Neural progenitor cell (in vitro differentiated cells): ENCODE measurements at regions not wholly inside any gene's neighbourhood (a gene's known extent, or its start where the extent isn't known, plus 50 kb on each side); places are given as distances from the start of the nearest gene placed in this dataset.

Experiments used
- DNase-seq: peaks from one replicate; pipeline ENCODE4 v3.0.0-alpha.2; 2016; ENCODE audit warnings: low spot score
- H2AFZ ChIP-seq: fragments of 200-600 bp; sonication (generic); replicated peaks from 2 replicates; pipeline ENCODE4 v1.6.1; 2016; ENCODE audit warnings: antibody characterized with exemption
- H3F3A ChIP-seq: fragments of 200-600 bp; sonication (generic); 2 replicates; pipeline ENCODE4 v1.6.1; 2016; ENCODE audit warnings: antibody characterized with exemption, low read depth
- H3K27ac ChIP-seq: fragments of 200-600 bp; sonication (generic); 2 replicates; pipeline ENCODE4 v1.5.1; 2016; ENCODE audit warnings: mild to moderate bottlenecking
- H3K27me3 ChIP-seq: fragments of 200-600 bp; sonication (generic); 2 replicates; pipeline ENCODE4 v1.6.1; 2016; ENCODE audit warnings: mild to moderate bottlenecking, moderate library complexity
- H3K36me3 ChIP-seq: fragments of 200-600 bp; sonication (generic); 2 replicates; pipeline ENCODE4 v1.5.1; 2016
- H3K4me1 ChIP-seq: fragments of 200-600 bp; sonication (generic); 2 replicates; pipeline ENCODE4 v1.6.1; 2016; ENCODE audit warnings: mixed run types
- H3K4me2 ChIP-seq: fragments of 200-600 bp; sonication (generic); 2 replicates; pipeline ENCODE4 v1.6.1; 2016
- H3K4me3 ChIP-seq: fragments of 200-600 bp; sonication (generic); 2 replicates; pipeline ENCODE4 v1.5.1; 2016
- H3K79me2 ChIP-seq: fragments of 200-600 bp; sonication (generic); 2 replicates; pipeline ENCODE4 v1.6.1; 2016; ENCODE audit warnings: low read depth
- H3K9ac ChIP-seq: fragments of 200-600 bp; sonication (generic); 2 replicates; pipeline ENCODE4 v1.6.1; 2016
- H3K9me3 ChIP-seq: fragments of 200-600 bp; sonication (generic); 2 replicates; pipeline ENCODE4 v1.5.1; 2016; ENCODE audit warnings: low read depth
- H4K20me1 ChIP-seq: fragments of 200-600 bp; sonication (generic); 2 replicates; pipeline ENCODE4 v1.6.1; 2016; ENCODE audit warnings: low read depth
- H3K27ac Mint-ChIP-seq: 3 replicates; pipeline ENCODE4 v1.8.0; 2021; ENCODE audit warnings: mixed read lengths
- H3K27me3 Mint-ChIP-seq: 2 replicates; pipeline ENCODE4 v1.8.0; 2022; ENCODE audit warnings: low read depth, mild to moderate bottlenecking, inconsistent platforms, moderate library complexity, mixed read lengths; ENCODE audit not compliant: insufficient read depth
- H3K36me3 Mint-ChIP-seq: 3 replicates; pipeline ENCODE4 v1.8.0; 2021; ENCODE audit warnings: mixed read lengths
- H3K4me1 Mint-ChIP-seq: 3 replicates; pipeline ENCODE4 v1.8.0; 2021; ENCODE audit warnings: mixed read lengths
- H3K4me3 Mint-ChIP-seq: 3 replicates; pipeline ENCODE4 v1.8.0; 2021; ENCODE audit warnings: mild to moderate bottlenecking, moderate library complexity, mixed read lengths
- H3K9me3 Mint-ChIP-seq: 3 replicates; pipeline ENCODE4 v1.8.0; 2020; ENCODE audit warnings: mixed read lengths
- EZH2 ChIP-seq: fragments of 200-600 bp; sonication (generic); IDR thresholded peaks from 2 replicates; pipeline ENCODE4 v1.6.1; 2017; ENCODE audit warnings: antibody characterized with exemption, mild to moderate bottlenecking, moderate library complexity
- EZH2phosphoT487 ChIP-seq: fragments of 200-600 bp; sonication (generic); IDR thresholded peaks from 2 replicates; pipeline ENCODE4 v1.6.1; 2017; ENCODE audit warnings: antibody characterized with exemption
- TF ChIP-seq, protein P1 (sequence below): fragments of 200-600 bp; sonication (generic); IDR thresholded peaks from 2 replicates; pipeline ENCODE4 v1.5.1; 2017; ENCODE audit warnings: antibody characterized with exemption, mild to moderate bottlenecking

DNA sequence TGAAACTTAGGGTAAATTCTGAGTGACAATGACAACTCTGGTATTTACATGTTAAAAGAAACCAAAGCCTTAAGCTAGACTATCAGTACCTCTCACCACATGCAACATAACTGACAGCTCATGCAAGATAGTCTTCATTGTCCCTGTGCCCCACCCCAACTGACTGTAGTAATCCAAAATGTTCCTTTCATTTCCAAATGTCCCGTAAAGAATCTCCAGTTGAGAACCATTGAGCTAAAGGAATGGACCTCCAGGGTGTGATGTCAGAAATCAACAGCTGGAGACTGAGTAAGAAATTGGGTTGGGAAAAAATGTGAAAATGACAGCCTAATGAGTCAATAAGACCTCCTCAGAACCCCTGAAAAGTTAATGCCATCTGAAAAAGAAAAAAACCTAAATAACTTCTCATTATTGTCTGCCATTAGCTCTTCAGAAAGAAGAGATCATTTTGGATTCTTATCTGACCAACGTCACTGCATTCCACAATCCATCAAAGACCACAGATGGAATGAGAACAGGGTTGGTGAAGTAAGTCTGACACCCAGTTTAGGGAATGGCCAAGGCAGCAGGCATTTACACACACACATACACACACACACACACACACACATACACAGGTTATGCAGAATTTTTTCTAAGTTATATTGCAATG lies 51.7 kb upstream of the ACVR2A start:
- H3K4me3 ChIP-seq = no peak overlapping the region
- H3K9me3 ChIP-seq = no peaks in the 10 kb centered on the region
- peaks cover 11% of the 10 kb centered on the region for H3F3A ChIP-seq
- Mint-ChIP-seq H3K4me3 (no peak overlapping the region), H3K27me3 (peaks cover 3% of the 10 kb centered on the region), H3K36me3 (no peaks in the 10 kb centered on the region), H3K9me3 (no peaks in the 10 kb centered on the region), H3K27ac (no peak overlapping the region), H3K4me1 (peaks cover 7% of the 10 kb centered on the region)
- no peaks in the 10 kb centered on the region for H3K27me3 ChIP-seq
- H4K20me1 ChIP-seq = no peaks in the 10 kb centered on the region
- H3K27ac ChIP-seq = no peak overlapping the region
- DNase-seq = peak; percentile 3
- H3K9ac ChIP-seq = no peak overlapping the region
- TF ChIP-seq, protein P1, sequence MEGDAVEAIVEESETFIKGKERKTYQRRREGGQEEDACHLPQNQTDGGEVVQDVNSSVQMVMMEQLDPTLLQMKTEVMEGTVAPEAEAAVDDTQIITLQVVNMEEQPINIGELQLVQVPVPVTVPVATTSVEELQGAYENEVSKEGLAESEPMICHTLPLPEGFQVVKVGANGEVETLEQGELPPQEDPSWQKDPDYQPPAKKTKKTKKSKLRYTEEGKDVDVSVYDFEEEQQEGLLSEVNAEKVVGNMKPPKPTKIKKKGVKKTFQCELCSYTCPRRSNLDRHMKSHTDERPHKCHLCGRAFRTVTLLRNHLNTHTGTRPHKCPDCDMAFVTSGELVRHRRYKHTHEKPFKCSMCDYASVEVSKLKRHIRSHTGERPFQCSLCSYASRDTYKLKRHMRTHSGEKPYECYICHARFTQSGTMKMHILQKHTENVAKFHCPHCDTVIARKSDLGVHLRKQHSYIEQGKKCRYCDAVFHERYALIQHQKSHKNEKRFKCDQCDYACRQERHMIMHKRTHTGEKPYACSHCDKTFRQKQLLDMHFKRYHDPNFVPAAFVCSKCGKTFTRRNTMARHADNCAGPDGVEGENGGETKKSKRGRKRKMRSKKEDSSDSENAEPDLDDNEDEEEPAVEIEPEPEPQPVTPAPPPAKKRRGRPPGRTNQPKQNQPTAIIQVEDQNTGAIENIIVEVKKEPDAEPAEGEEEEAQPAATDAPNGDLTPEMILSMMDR = no peak
- no peak for TF ChIP-seq EZH2
- no peak for TF ChIP-seq EZH2phosphoT487
- H3K36me3 ChIP-seq = no peaks in the 10 kb centered on the region
- peaks cover 23% of the 10 kb centered on the region for H3K4me1 ChIP-seq
- no peak overlapping the region for H2AFZ ChIP-seq
- H3K4me2 ChIP-seq = peak overlapping the region; percentile 55
- H3K79me2 ChIP-seq = no peaks in the 10 kb centered on the region

GRCh38 chr2:147790580-147790979 lies 54.2 kb upstream of the ACVR2A start:
- H3K9ac ChIP-seq = no peak overlapping the region
- H2AFZ ChIP-seq = no peak overlapping the region
- H3F3A ChIP-seq = peaks cover 11% of the 10 kb centered on the region
- no peak for TF ChIP-seq EZH2
- TF ChIP-seq, protein P1 = no peak
- no peak for TF ChIP-seq EZH2phosphoT487
- no peaks in the 10 kb centered on the region for H3K36me3 ChIP-seq
- H3K4me2 ChIP-seq = no peak overlapping the region
- no peaks in the 10 kb centered on the region for H3K27me3 ChIP-seq
- Mint-ChIP-seq H3K27me3 (peaks cover 3% of the 10 kb centered on the region), H3K9me3 (no peaks in the 10 kb centered on the region), H3K4me3 (no peak overlapping the region), H3K36me3 (no peaks in the 10 kb centered on the region), H3K4me1 (peaks cover 7% of the 10 kb centered on the region), H3K27ac (no peak overlapping the region)
- H3K4me1 ChIP-seq = peaks cover 16% of the 10 kb centered on the region
- no peak for DNase-seq
- no peak overlapping the region for H3K27ac ChIP-seq
- H3K4me3 ChIP-seq = no peak overlapping the region
- no peaks in the 10 kb centered on the region for H3K79me2 ChIP-seq
- no peaks in the 10 kb centered on the region for H3K9me3 ChIP-seq
- no peaks in the 10 kb centered on the region for H4K20me1 ChIP-seq

DNA sequence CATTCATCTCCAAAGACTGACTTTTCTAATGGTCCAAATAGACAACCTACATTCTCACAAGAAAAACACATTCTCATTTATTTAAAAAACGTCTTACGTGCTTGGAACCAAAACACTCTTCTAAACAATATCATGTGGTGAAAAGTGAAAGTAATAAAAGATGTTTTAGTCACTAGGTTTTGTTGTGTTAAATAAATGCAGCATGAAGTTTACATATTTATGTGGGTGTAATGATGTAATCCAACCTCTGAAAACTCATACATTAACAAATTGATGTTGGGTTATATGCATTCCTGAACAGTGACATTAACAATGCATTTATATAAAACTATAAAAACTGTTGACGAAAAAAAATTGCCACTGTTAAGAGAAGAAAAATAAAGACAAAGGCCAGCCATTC lies 55.1 kb upstream of the ACVR2A start:
- Mint-ChIP-seq H3K4me3 (no peak overlapping the region), H3K4me1 (peaks cover 7% of the 10 kb centered on the region), H3K36me3 (no peaks in the 10 kb centered on the region), H3K9me3 (no peaks in the 10 kb centered on the region), H3K27ac (no peak overlapping the region), H3K27me3 (peaks cover 3% of the 10 kb centered on the region)
- Histone ChIP-seq H3K27ac (no peak overlapping the region), H3K4me2 (no peak overlapping the region), H3K4me3 (no peak overlapping the region), H3K79me2 (no peaks in the 10 kb centered on the region), H3K4me1 (peaks cover 16% of the 10 kb centered on the region), H2AFZ (no peak overlapping the region), H3K27me3 (no peaks in the 10 kb centered on the region), H3K36me3 (no peaks in the 10 kb centered on the region), H3K9ac (no peak overlapping the region), H4K20me1 (no peaks in the 10 kb centered on the region), H3F3A (peaks cover 11% of the 10 kb centered on the region), H3K9me3 (no peaks in the 10 kb centered on the region)
- TF ChIP-seq EZH2 = no peak
- TF ChIP-seq EZH2phosphoT487 = no peak
- TF ChIP-seq, protein P1 = no peak
- no peak for DNase-seq
